Fibroblast of lung (primary cell): ENCODE measurements at regions not wholly inside any gene's neighbourhood (a gene's known extent, or its start where the extent isn't known, plus 50 kb on each side); places are given as distances from the start of the nearest gene placed in this dataset.

ENCODE experiments used
- EZH2 ChIP-seq: IDR thresholded peaks from 2 replicates; pipeline ENCODE4 v1.5.1; 2012; ENCODE audit warnings: low read length, control low read depth, mild to moderate bottlenecking; ENCODE audit errors: missing control alignments
- TF ChIP-seq, protein P1 (sequence below), 2 donors: IDR thresholded peaks in 1 of 2; conservative IDR thresholded peaks in 1 of 2; 1 replicate in 1 of 2; 2 replicates in 1 of 2; pipeline ENCODE4 v1.5.1; 2011 to 2012; ENCODE audit warnings: low read length in 2 of 2, control low read depth in 1 of 2, inconsistent platforms in 1 of 2, low read depth in 1 of 2, mild to moderate bottlenecking in 1 of 2

DNA sequence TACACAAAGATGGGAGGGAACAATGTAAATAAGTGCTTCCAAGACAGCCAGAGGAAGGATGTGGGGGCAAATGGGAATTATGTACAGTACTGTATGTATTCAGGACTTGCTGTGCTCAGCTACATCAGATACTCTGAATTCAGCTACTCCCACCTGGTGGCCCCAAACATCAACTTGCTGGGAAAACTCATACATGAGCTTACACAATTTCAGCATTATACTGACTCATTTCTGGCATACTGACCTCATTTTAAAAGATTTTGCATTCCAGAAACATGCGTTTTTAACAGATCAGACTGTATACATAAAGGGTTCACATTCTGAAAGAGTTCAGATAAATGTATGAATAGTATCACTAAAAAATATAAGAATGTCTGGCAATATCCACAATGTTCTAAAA lies 59.7 kb downstream of the GPX5 start:
- TF ChIP-seq, protein P1, sequence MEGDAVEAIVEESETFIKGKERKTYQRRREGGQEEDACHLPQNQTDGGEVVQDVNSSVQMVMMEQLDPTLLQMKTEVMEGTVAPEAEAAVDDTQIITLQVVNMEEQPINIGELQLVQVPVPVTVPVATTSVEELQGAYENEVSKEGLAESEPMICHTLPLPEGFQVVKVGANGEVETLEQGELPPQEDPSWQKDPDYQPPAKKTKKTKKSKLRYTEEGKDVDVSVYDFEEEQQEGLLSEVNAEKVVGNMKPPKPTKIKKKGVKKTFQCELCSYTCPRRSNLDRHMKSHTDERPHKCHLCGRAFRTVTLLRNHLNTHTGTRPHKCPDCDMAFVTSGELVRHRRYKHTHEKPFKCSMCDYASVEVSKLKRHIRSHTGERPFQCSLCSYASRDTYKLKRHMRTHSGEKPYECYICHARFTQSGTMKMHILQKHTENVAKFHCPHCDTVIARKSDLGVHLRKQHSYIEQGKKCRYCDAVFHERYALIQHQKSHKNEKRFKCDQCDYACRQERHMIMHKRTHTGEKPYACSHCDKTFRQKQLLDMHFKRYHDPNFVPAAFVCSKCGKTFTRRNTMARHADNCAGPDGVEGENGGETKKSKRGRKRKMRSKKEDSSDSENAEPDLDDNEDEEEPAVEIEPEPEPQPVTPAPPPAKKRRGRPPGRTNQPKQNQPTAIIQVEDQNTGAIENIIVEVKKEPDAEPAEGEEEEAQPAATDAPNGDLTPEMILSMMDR (conservative IDR thresholded peaks at IDR 0.05 in 1 of 2, IDR thresholded peaks at IDR 0.05 in 1 of 2; ENCODE audit: low read depth in 1 of 2, low read length in 2 of 2) = peak in 1 of 2 donors; percentile 8
- no peak for TF ChIP-seq EZH2
